ENCODE measurements at regions not wholly inside any gene's neighbourhood (a gene's known extent, or its start where the extent isn't known, plus 50 kb on each side); places are given as distances from the start of the nearest gene placed in this dataset.

DNA sequence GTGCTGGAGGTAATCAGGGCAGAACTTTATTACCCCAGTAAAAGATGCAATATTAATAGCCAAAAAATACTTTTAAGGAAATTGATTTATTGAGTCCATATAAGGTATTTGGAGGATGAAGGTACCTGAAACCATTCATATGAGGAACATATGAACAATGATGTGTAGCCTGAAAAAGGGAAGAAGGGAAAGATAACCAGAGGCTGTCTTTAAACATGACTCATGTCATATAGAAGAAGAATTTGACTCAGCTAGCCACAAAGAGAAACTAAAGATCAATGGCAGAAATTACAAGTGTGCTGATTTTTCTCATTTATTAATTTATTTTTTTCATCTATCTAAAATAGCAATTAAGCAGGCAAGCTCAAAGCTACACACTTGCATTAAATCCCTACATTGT is 136.2 kb upstream of the DUSP10 start:
- TF ChIP-seq, protein P1, sequence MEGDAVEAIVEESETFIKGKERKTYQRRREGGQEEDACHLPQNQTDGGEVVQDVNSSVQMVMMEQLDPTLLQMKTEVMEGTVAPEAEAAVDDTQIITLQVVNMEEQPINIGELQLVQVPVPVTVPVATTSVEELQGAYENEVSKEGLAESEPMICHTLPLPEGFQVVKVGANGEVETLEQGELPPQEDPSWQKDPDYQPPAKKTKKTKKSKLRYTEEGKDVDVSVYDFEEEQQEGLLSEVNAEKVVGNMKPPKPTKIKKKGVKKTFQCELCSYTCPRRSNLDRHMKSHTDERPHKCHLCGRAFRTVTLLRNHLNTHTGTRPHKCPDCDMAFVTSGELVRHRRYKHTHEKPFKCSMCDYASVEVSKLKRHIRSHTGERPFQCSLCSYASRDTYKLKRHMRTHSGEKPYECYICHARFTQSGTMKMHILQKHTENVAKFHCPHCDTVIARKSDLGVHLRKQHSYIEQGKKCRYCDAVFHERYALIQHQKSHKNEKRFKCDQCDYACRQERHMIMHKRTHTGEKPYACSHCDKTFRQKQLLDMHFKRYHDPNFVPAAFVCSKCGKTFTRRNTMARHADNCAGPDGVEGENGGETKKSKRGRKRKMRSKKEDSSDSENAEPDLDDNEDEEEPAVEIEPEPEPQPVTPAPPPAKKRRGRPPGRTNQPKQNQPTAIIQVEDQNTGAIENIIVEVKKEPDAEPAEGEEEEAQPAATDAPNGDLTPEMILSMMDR (IDR thresholded peaks at IDR 0.05; ENCODE audit: poor library complexity) = no peak
- TF ChIP-seq EZH2 (IDR thresholded peaks at IDR 0.05; ENCODE audit: borderline replicate concordance) (no peak), EZH2phosphoT487 (IDR thresholded peaks at IDR 0.05; ENCODE audit: low read depth, severe bottlenecking, unreplicated experiment) (no peak)

Measured in hepatocyte (in vitro differentiated cells).